Kidney tubule cell (primary cell): ENCODE measurements at regions not wholly inside any gene's neighbourhood (a gene's known extent, or its start where the extent isn't known, plus 50 kb on each side); places are given as distances from the start of the nearest gene placed in this dataset.
A peak's percentile ranks its signal among the peaks of the same experiment; 100 is the strongest.

Experiments used
- DNase-seq: peaks from one replicate; pipeline ENCODE4 v3.0.0-alpha.2; 2018; ENCODE audit warnings: low spot score

GRCh38 chr6:99073223-99073622, 125.5 kb upstream of the FBXL4 start:
- no peak for DNase-seq

DNA sequence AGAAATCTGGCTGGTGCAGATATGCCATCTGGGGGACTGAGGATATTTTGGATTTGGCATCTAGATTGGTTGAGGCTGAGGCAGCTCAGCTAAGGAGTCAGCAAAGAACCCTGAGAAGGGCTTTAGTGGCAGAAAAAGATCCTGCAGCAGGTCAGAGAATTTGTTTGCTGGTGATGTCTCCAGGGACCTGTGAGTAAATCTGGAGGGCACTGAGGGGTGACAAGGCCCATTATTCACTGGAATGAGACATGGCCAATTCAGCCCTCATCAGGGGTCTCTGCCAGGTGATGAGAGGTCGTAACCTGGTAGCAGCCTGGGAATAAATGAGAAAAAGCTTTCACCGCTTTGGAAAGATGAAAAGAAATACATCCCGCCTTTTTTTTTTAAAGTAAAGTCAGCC, 118.3 kb upstream of the FBXL4 start:
- DNase-seq, result peak; percentile 21

DNA sequence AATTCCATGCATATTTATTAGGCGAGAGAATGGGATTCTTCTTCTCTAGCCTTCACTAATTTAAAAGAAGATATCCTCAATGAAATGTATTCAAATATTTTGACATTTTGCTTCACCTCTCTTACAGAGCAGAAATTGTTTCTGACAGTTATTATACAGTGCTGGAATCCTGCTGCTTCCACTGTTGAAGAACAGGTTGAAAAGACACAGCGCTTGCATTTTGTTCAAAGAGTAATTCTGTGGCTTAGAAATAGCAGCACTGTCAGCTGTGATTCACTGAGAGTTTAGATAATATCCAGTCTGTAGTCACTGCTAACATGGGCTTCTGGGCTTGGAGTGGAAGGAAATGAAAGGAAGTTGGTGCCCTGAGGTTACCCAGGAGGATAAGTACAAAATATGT, 117.1 kb upstream of the FBXL4 start:
- DNase-seq, result peak; percentile 2

DNA sequence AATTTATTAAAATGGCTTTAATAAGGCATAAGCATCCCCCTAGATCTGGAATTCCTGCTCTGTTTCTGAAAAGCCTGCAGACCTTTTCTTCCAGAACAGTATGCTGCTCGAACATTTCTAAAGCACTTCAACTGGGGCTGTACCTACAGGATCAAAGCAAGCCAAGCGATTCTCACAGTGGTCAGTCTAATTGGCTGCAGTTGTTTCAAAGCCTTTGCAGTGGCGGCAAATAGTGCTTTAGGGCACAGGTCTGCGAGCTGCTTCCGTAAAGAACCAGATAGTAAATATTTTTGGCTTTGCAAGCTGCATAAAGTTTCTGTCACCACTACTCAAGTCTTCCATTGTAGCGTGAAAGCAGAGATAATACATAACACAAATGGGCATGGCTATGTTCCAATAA, 88.9 kb upstream of the FBXL4 start:
- no peak for DNase-seq

GRCh38 chr6:99032396-99032795, 84.7 kb upstream of the FBXL4 start:
- no peak for DNase-seq

GRCh38 chr6:99031957-99032356, 84.2 kb upstream of the FBXL4 start:
- no peak for DNase-seq

DNA sequence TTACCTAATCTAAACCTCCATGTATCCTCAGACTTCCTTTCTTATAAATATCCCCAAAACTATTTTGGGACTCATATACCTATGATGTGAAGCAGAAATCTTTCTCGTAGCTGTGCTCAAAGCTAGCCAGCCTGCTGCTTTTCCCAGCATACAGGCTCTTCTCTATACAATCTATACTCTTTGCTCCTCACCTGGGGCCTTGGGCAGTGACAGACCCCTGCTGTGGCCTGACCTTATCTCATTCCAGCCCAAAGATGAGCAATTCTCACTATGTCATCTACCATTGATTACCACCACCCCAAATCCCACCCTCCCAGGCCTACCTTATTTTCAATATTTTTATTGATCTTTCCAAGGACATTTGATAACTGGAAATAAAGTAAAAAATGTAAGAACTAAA, 83.2 kb upstream of the FBXL4 start:
- DNase-seq, result no peak

GRCh38 chr6:99026135-99026534, 78.4 kb upstream of the FBXL4 start:
- peak; percentile 77 for DNase-seq

GRCh38 chr6:99024089-99024488, 76.3 kb upstream of the FBXL4 start:
- DNase-seq, result no peak

GRCh38 chr6:99022039-99022609, 74.4 kb upstream of the FBXL4 start:
- peak; percentile 64 for DNase-seq

DNA sequence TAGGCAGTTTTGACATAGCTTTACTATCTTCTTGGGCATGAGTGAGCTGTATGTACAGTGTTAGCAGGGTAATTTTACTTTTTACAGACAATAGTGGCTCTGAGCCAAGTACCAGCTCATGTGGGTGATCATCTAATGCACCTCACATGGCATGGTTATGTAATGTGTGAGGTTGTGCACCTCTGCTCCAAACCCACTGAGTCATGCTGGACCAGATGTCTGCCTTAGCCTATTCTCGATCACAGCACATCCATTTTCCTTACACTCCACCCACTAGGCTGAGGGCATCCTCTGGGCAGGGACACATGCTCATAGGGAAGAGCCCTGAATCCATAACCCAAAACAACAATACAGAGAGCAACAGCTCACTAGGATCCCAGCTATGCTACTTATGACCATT, 71.6 kb upstream of the FBXL4 start:
- DNase-seq, result peak; percentile 84

GRCh38 chr6:99017150-99017549, 69.4 kb upstream of the FBXL4 start:
- no peak for DNase-seq

GRCh38 chr6:99016355-99016754, 68.6 kb upstream of the FBXL4 start:
- peak; percentile 87 for DNase-seq

DNA sequence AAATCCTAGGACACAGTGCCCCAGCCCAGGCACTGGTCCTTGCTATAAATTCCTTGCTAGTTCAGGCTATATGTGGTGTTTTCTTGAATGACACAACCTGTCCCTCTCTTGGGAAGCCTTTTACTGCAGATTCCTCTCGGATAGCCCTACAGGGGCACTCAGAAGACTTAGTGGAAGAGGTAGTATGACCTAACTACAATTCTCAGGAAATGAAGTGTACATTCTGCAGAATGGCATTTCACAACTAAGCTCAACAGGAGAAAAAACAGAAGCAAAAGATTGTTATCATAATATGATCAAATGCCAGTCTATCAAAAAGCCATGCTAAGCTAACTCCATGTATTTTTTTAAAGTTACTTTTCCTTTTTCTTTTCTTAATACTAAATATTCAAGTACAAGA, 66.3 kb upstream of the FBXL4 start:
- DNase-seq, result peak; percentile 52

GRCh38 chr6:99013661-99014060, 65.9 kb upstream of the FBXL4 start:
- DNase-seq, result peak; percentile 72

DNA sequence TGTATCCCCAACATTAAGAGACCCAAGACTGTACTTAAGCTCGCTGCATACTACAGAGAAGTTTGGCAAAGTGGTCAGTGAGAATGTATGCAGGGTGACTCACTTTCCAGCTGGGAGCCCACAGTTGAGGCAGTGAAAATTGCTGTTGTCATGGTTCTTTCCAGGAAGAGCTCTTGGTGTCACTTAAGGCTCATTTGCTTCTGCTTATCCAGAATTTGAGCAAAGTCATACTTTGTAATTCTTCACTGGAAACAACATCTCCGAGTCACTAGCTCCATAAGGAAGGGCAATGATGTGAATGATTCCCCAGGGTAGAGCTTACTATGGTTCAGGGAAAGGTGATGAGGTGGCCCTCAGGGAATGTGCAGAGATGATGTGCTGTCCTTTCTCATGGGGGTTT, 65.4 kb upstream of the FBXL4 start:
- DNase-seq, result peak; percentile 100

DNA sequence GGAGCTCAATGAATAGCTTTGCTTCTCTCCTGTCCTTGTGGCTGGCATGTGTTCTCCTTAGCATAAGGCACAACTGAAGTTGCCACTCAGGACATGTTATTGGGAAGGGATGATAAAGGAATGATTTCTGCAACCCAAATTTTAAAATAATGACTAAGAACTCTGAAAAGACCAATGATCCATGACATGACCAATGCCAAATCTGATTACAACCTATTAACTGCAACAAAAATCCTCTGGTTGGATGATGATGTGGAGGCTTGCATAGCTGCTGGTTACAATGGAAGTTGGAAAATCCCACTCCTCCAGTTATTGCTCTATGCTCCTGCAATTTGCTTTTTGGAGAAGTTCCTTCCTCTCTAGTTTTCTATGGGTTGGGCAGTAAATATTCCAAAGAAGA, 63.4 kb upstream of the FBXL4 start:
- peak; percentile 68 for DNase-seq

DNA sequence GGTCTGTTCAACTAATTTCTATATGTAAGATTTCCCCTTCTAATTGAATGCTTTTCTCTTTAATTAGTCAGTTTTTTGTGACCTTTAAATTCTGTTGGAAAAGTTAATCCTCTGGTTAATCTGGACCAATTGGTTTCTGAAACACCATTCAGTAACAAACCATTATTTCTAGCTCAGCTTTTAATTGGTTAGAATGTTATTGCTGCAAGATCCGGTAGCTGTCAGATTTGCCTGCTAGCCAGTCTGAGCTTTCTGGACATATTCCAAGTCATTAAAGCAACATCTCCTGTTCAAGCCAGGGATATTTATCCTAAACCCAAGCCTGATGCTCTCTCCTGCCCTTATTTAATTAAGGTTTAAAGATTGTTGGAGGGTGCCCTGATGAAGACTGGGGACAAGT, 55.1 kb upstream of the FBXL4 start:
- peak; percentile 7 for DNase-seq

DNA sequence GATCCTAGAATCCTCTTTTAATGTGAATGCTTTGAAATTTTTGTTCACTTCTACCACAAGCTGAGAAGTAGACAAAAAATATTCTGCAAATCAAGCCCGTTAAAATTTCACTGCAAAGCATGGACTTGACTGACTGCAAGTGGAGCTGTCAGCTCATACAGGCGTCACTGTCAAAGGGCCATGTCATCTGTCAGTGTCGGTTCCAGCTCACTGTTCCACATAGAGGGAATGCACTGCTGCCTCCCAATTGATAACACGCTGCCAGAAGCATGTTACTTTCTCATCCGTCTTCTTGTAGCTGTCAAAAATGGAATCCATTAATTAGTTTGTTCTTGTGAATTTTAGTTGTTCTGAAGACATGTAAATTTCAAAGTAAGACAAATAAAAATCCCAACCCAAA, 50.4 kb upstream of the FBXL4 start:
- no peak for DNase-seq
